ENCODE measurements at regions not wholly inside any gene's neighbourhood (a gene's known extent, or its start where the extent isn't known, plus 50 kb on each side); places are given as distances from the start of the nearest gene placed in this dataset.

GRCh38 chr15:93217343-93217742, 128.3 kb upstream of the RGMA start:
- no peak for DNase-seq

GRCh38 chr15:93214106-93214505, 125.1 kb upstream of the RGMA start:
- no peak for DNase-seq

- DNase-seq, result no peak
Measured at GRCh38 chr15:93213281-93213680, 124.3 kb upstream of the RGMA start.

GRCh38 chr15:93212578-93212977, 123.6 kb upstream of the RGMA start:
- DNase-seq, result no peak

- DNase-seq, result no peak
Measured at GRCh38 chr15:93210995-93211394, 122.0 kb upstream of the RGMA start.

GRCh38 chr15:93209690-93210445, 120.9 kb upstream of the RGMA start:
- no peak for DNase-seq

- DNase-seq, result no peak
Measured at GRCh38 chr15:93206893-93207292, 117.9 kb upstream of the RGMA start.

GRCh38 chr15:93205413-93205812, 116.4 kb upstream of the RGMA start:
- no peak for DNase-seq

GRCh38 chr15:93203036-93203435, 114.0 kb upstream of the RGMA start:
- DNase-seq, result no peak

GRCh38 chr15:93202405-93202804, 113.4 kb upstream of the RGMA start:
- DNase-seq, result no peak

GRCh38 chr15:93201940-93202339, 112.9 kb upstream of the RGMA start:
- no peak for DNase-seq

GRCh38 chr15:93200837-93201226, 111.8 kb upstream of the RGMA start:
- no peak for DNase-seq

GRCh38 chr15:93200081-93200836, 111.2 kb upstream of the RGMA start:
- no peak for DNase-seq

GRCh38 chr15:93196135-93196670, 107.2 kb upstream of the RGMA start:
- no peak for DNase-seq

GRCh38 chr15:93195109-93195508, 106.1 kb upstream of the RGMA start:
- DNase-seq, result no peak

GRCh38 chr15:93190238-93190637, 101.2 kb upstream of the RGMA start:
- no peak for DNase-seq

GRCh38 chr15:93189561-93189960, 100.5 kb upstream of the RGMA start:
- no peak for DNase-seq

GRCh38 chr15:93188236-93188635, 99.2 kb upstream of the RGMA start:
- DNase-seq, result no peak

- DNase-seq, result no peak
Measured at GRCh38 chr15:93185796-93186195, 96.8 kb upstream of the RGMA start.

- DNase-seq, result no peak
Measured at GRCh38 chr15:93182703-93183205, 93.7 kb upstream of the RGMA start.

GRCh38 chr15:93180656-93181055, 91.6 kb upstream of the RGMA start:
- DNase-seq, result no peak

- DNase-seq, result no peak
Measured at GRCh38 chr15:93180128-93180527, 91.1 kb upstream of the RGMA start.

- DNase-seq, result no peak
Measured at GRCh38 chr15:93179700-93180102, 90.7 kb upstream of the RGMA start.

GRCh38 chr15:93179072-93179471, 90.1 kb upstream of the RGMA start:
- DNase-seq, result no peak
